Ascending aorta (tissue), 2 donors: ENCODE measurements at regions not wholly inside any gene's neighbourhood (a gene's known extent, or its start where the extent isn't known, plus 50 kb on each side); places are given as distances from the start of the nearest gene placed in this dataset.

ENCODE experiments used
- DNase-seq, 2 donors: peaks; one replicate each; pipeline ENCODE4 v3.0.0-alpha.2; 2019; ENCODE audit warnings: low spot score in 2 of 2
- H3K27ac ChIP-seq, 2 donors: fragments of 200-600 bp; sonication (generic); one replicate each; pipeline ENCODE4 v1.5.1; 2016 to 2017; ENCODE audit warnings: mild to moderate bottlenecking in 1 of 2
- H3K27me3 ChIP-seq: fragments of 200-600 bp; sonication (generic); one replicate; pipeline ENCODE4 v1.5.1; 2017
- H3K36me3 ChIP-seq, 2 donors: fragments of 200-600 bp; sonication (generic); one replicate each; pipeline ENCODE4 v1.5.1; 2016
- H3K4me1 ChIP-seq, 2 donors: fragments of 200-600 bp; sonication (generic); one replicate each; pipeline ENCODE4 v1.5.1; 2016 to 2017; ENCODE audit warnings: mild to moderate bottlenecking in 1 of 2
- H3K4me3 ChIP-seq, 2 donors: fragments of 200-600 bp; sonication (generic); one replicate each; pipeline ENCODE4 v1.5.1; 2016 to 2017; ENCODE audit warnings: mild to moderate bottlenecking in 1 of 2
- H3K9me3 ChIP-seq, 2 donors: fragments of 200-600 bp; sonication (generic); one replicate each; pipeline ENCODE4 v1.5.1; 2016
- CTCF ChIP-seq, 3 experiments: fragments of 200-600 bp in 2 of 3; fragments of 450-650 bp in 1 of 3; sonication (generic) in 2 of 3; IDR thresholded peaks; one replicate each; pipeline ENCODE4 v1.5.1; 2016 to 2019; ENCODE audit warnings: antibody characterized with exemption in 3 of 3, mild to moderate bottlenecking in 1 of 3, moderate library complexity in 1 of 3
- intact Hi-C: fragments of 100-400 bp; cut with DNase I; formaldehyde crosslinking; loops from one replicate; pipeline ENCODE4 v1.15.1; 2023

GRCh38 chr2:191607096-191607495, 70.8 kb upstream of the NABP1 start:
- Histone ChIP-seq H3K4me1 (no peaks in the 10 kb centered on the region), H3K4me3 (no peak overlapping the region), H3K27ac (no peak overlapping the region), H3K36me3 (no peaks in the 10 kb centered on the region), H3K9me3 (no peaks in the 10 kb centered on the region), H3K27me3 (no peaks in the 10 kb centered on the region)
- DNase-seq = no peak
- intact Hi-C loops = no loop called here
- TF ChIP-seq CTCF (IDR thresholded peaks at IDR 0.05) = no peak

GRCh38 chr2:191610756-191611155, 67.2 kb upstream of the NABP1 start:
- Histone ChIP-seq H3K36me3 (no peaks in the 10 kb centered on the region), H3K27me3 (no peaks in the 10 kb centered on the region), H3K27ac (no peak overlapping the region), H3K9me3 (no peaks in the 10 kb centered on the region), H3K4me3 (no peak overlapping the region), H3K4me1 (no peaks in the 10 kb centered on the region)
- intact Hi-C loops = no loop called here
- no peak for DNase-seq
- TF ChIP-seq CTCF (IDR thresholded peaks at IDR 0.05) = no peak

- H3K4me3 ChIP-seq = no peak overlapping the region
- DNase-seq = peak in 1 of 2 donors; percentile 21
- no peaks in the 10 kb centered on the region for H3K9me3 ChIP-seq
- intact Hi-C loops = no loop called here
- no peaks in the 10 kb centered on the region for H3K4me1 ChIP-seq
- no peaks in the 10 kb centered on the region for H3K27me3 ChIP-seq
- H3K27ac ChIP-seq = no peak overlapping the region
- TF ChIP-seq CTCF (IDR thresholded peaks at IDR 0.05) = no peak
- no peaks in the 10 kb centered on the region for H3K36me3 ChIP-seq
These were observed 66.3 kb upstream of the NABP1 start for GRCh38 chr2:191611614-191612013.

GRCh38 chr2:191612496-191612895, 65.4 kb upstream of the NABP1 start:
- Histone ChIP-seq H3K27me3 (no peaks in the 10 kb centered on the region), H3K4me3 (no peak overlapping the region), H3K36me3 (no peaks in the 10 kb centered on the region), H3K4me1 (no peaks in the 10 kb centered on the region), H3K9me3 (no peaks in the 10 kb centered on the region), H3K27ac (no peak overlapping the region)
- intact Hi-C loops = no loop called here
- no peak for DNase-seq
- no peak for TF ChIP-seq CTCF (IDR thresholded peaks at IDR 0.05)

GRCh38 chr2:191614759-191615158, 63.2 kb upstream of the NABP1 start:
- DNase-seq = no peak
- no peaks in the 10 kb centered on the region for H3K27me3 ChIP-seq
- H3K4me1 ChIP-seq = no peaks in the 10 kb centered on the region
- no peaks in the 10 kb centered on the region for H3K9me3 ChIP-seq
- H3K4me3 ChIP-seq = no peak overlapping the region
- H3K27ac ChIP-seq = no peak overlapping the region
- H3K36me3 ChIP-seq = no peaks in the 10 kb centered on the region
- no peak for TF ChIP-seq CTCF (IDR thresholded peaks at IDR 0.05)
- intact Hi-C loops = no loop called here

- Histone ChIP-seq H3K4me1 (no peaks in the 10 kb centered on the region), H3K4me3 (no peak overlapping the region), H3K9me3 (no peaks in the 10 kb centered on the region), H3K27me3 (no peaks in the 10 kb centered on the region), H3K36me3 (no peaks in the 10 kb centered on the region), H3K27ac (no peak overlapping the region)
- TF ChIP-seq CTCF (IDR thresholded peaks at IDR 0.05) = no peak
- intact Hi-C loops = no loop called here
- no peak for DNase-seq
These were observed 62.3 kb upstream of the NABP1 start for GRCh38 chr2:191615596-191615995.
